Activated CD8-positive, alpha-beta memory T cell treated with anti-CD3 and anti-CD28 coated beads for 24 hours (primary cell): ENCODE measurements at regions not wholly inside any gene's neighbourhood (a gene's known extent, or its start where the extent isn't known, plus 50 kb on each side); places are given as distances from the start of the nearest gene placed in this dataset.
"Not testable (repeated sequence)": the region's sequence is repeated elsewhere in the genome, so short reads cannot be mapped to it uniquely, and the experiment has no call there.

Source experiments
- DNase-seq: peaks from one replicate; pipeline ENCODE4 v3.0.0-alpha.2; 2020

GRCh38 chr12:9543341-9543740 is 64.4 kb downstream of the KLRB1 start:
- DNase-seq, result not testable (repeated sequence)

- not testable (repeated sequence) for DNase-seq
Measured at GRCh38 chr12:9542827-9543226, 64.9 kb downstream of the KLRB1 start.

- not testable (repeated sequence) for DNase-seq
Measured at GRCh38 chr12:9515925-9516324, 91.8 kb downstream of the KLRB1 start.

- DNase-seq, result not testable (repeated sequence)
Measured at GRCh38 chr12:9512695-9513094, 95.0 kb downstream of the KLRB1 start.

- DNase-seq, result not testable (repeated sequence)
Measured at GRCh38 chr12:9510392-9511011, 97.2 kb downstream of the KLRB1 start.

GRCh38 chr12:9509464-9510161 is 98.1 kb downstream of the KLRB1 start:
- no peak for DNase-seq

GRCh38 chr12:9506746-9507145 is 101.0 kb downstream of the KLRB1 start:
- DNase-seq, result no peak

GRCh38 chr12:9503384-9503783 is 104.3 kb downstream of the KLRB1 start:
- DNase-seq, result not testable (repeated sequence)

GRCh38 chr12:9502845-9503244 is 104.9 kb downstream of the KLRB1 start:
- DNase-seq, result not testable (repeated sequence)

- DNase-seq, result not testable (repeated sequence)
Measured at GRCh38 chr12:9493325-9493724, 114.4 kb downstream of the KLRB1 start.

GRCh38 chr12:9481289-9481688 is 126.4 kb downstream of the KLRB1 start:
- not testable (repeated sequence) for DNase-seq

- DNase-seq, result not testable (repeated sequence)
Measured at GRCh38 chr12:9474197-9474596, 133.5 kb downstream of the KLRB1 start.

- not testable (repeated sequence) for DNase-seq
Measured at GRCh38 chr12:9473638-9474037, 134.1 kb downstream of the KLRB1 start.

- not testable (repeated sequence) for DNase-seq
Measured at GRCh38 chr12:9471501-9471900, 136.2 kb downstream of the KLRB1 start.

- DNase-seq, result not testable (repeated sequence)
Measured at GRCh38 chr12:9470367-9470766, 137.3 kb downstream of the KLRB1 start.

GRCh38 chr12:9469956-9470355 is 137.8 kb downstream of the KLRB1 start:
- not testable (repeated sequence) for DNase-seq

- DNase-seq, result not testable (repeated sequence)
Measured at GRCh38 chr12:9469463-9469862, 138.3 kb downstream of the KLRB1 start.

- peak; percentile 62 for DNase-seq
Measured at GRCh38 chr12:9468998-9469397, 138.7 kb downstream of the KLRB1 start.

- DNase-seq, result not testable (repeated sequence)
Measured at GRCh38 chr12:9468144-9468543, 139.6 kb downstream of the KLRB1 start.

GRCh38 chr12:9464408-9464807 is 143.3 kb downstream of the KLRB1 start:
- no peak for DNase-seq

- not testable (repeated sequence) for DNase-seq
Measured at GRCh38 chr12:9455516-9455915, 152.2 kb downstream of the KLRB1 start.

- DNase-seq, result not testable (repeated sequence)
Measured at GRCh38 chr12:9454021-9454420, 153.7 kb downstream of the KLRB1 start.

GRCh38 chr12:9450127-9450567 is 157.6 kb downstream of the KLRB1 start:
- peak; percentile 69 for DNase-seq

GRCh38 chr12:9449657-9450126 is 158.0 kb downstream of the KLRB1 start:
- not testable (repeated sequence) for DNase-seq
